RCC 7860 (cell line): ENCODE measurements at regions not wholly inside any gene's neighbourhood (a gene's known extent, or its start where the extent isn't known, plus 50 kb on each side); places are given as distances from the start of the nearest gene placed in this dataset.
"Not testable (repeated sequence)": the region's sequence is repeated elsewhere in the genome, so short reads cannot be mapped to it uniquely, and the experiment has no call there.

Experiments used
- DNase-seq: peaks from one replicate; pipeline ENCODE4 v3.0.0-alpha.2; 2015; ENCODE audit warnings: low spot score
- FAIRE-seq: peaks from 2 replicates; lab custom pipeline; 2012; peaks lifted over from hg19 to GRCh38; lab: Jason Lieb, UNC

DNA sequence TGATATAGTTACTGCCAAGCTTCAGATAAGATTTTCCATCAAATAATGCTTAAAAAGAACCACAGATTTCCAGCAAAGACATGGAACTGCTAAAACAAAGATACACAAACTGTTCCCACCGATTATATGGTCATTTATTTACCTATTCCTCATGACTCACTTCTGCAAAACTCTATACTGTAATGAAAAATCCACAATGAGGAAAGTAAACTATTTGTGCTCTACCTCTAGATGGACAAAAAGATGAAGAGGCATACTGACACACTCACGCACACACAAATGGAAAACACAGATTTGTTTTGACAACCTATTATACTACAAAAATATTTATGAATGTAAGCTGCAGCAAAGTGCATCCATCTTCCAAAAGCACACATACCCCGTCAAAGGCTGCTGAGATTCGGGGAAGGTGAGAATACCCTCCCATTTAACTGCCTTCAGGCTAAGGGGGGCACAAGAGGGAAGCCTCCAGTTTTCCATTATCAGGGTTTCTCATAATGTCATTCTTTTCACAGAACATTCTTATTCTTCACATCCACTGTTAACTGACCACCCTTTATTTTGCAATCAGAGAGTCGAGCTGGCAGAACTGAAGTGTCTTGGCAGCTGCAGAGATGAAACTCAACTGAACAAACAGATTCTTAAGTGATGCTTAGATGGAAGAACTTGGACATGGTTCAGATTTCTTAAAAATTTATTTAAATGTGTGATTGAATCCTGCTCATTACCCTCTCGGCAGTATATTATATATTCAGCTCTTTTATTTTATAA lies 115.9 kb upstream of the TANK start:
- DNase-seq, result no peak
- no peak for FAIRE-seq

DNA sequence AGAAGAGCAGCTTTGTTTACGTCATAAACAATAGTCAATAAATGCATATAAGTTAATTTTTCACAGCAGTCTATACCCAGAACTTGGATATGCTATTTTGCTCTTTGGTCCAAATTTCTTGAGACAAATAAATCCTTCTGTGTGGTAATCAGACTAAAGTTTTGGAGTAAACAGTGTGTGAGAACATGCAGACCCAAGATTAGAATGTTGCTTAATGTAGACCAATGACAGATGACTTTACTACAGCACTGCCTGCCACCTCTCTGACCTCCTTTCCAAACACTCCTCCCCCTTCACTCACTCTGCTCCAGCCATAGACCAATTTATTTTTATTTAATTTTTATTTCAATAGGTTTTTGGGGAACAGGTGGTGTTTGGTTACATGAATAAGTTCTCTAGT lies 115.3 kb upstream of the TANK start:
- no peak for FAIRE-seq

DNA sequence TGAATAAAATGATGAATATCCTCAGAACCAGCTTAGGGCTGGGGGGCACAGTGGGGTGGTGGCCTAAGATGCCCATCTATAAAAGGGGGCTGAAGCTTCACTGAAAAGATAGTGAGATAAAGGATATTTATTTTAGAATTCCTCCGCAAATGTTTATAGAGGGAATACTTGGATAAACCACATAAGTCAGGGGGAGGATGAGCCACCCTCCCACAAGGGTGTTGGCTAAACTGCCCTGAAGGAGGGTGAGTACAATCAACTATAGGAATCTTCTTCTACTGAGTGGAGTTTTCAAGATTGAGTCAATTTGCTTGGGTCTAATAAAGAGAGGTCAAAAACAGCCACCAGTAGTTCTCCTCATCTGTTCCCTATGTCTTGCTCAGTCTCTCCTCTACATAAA lies 114.5 kb upstream of the TANK start:
- no peak for FAIRE-seq
- DNase-seq, result no peak

More for the DNA sequence above, 115.3 kb upstream of the TANK start:
- DNase-seq, result no peak

DNA sequence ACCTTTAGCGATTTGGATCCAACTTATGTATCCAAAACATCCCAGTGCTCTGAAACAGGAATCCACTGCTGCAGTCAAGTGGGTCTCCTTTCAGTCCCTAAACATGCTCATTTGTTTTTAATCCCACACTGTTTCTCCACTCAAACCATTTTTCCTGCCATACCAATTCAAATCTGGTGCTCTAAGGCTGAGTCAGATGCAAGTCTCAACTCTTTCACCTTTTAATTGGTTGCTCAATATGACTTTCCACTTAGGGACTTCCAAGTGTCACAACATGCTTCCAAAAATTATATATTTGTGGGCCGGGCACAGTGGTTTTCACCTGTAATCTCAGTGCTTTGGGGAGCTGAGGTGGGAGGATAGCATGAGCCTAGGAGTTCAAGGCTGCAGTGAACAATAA lies 113.4 kb upstream of the TANK start:
- DNase-seq (no peak), FAIRE-seq (no peak)

DNA sequence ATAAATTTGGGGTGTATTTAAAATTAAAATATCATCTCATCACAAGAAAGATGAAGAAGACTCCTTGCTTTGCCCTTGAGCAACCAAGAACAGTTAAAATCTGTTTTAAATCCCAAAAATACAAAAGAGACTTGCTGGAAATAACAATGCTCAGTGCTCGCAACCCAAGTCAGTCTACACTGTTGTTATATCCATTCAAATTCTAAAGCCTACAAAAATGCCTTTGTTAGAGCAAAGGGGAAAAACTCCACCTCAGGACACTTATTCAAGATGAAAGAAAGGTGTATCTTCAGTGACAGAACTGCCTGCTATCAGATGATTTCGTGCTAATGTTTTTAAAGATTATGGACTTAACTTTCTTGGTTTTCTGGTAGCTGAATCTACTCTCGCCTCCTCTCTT lies 111.9 kb upstream of the TANK start:
- FAIRE-seq (no peak), DNase-seq (no peak)

DNA sequence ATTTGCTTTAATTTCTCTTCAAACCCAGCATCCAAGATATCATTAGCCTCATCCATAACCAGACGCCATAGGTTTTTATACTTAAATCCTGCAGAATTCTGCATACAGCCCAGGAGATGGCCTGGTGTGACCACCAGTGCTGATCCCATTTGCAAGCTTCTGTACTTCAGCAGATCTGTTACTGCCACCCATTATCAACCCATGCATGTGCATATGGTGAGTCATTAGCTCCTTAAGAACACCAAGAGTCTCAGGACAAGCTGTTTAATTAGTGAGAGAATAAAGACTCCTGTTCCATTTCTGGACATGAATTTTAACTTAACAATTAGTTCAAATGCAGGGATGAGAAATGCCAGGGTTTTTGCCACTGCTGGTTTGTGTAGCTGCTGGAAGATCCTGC lies 110.7 kb upstream of the TANK start:
- no peak for FAIRE-seq
- no peak for DNase-seq

DNA sequence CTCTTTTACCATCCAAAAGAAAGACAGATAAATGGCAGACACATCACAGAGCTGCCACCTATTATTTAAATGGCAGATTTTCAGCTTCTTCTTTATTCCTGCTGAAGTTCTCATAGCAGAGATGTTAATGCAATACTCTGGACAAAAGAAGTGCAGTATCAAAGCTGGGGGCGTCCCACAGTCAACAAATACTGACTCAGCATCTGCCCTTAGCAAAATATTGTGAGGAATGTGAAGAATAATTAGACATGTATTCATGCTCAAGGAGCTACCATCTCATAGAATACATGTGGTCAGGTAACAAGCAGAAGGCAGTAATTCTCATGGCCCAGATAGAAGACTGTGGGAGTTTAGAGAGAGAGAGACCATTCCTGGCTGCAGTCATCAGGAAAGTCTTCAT lies 108.0 kb upstream of the TANK start:
- no peak for DNase-seq
- no peak for FAIRE-seq

DNA sequence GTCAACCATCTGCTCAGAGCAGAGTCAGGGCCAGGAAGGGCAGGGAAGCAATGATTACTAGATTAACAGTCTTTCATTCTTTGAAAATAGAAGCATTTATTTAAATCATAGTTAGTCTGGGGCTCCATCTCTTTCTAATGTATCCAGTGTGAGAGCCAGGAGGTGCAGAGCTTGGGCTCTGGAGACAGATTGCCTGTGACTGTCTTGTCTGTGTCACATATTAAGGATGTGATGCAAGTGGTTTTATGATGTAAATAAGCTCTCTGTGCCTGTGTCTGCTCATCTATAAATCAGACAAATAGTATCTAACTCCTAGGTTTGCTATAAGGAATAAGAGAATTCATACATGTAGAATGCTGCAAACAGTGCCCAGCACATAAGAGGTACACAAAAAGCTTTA lies 104.9 kb upstream of the TANK start:
- no peak for DNase-seq
- no peak for FAIRE-seq

DNA sequence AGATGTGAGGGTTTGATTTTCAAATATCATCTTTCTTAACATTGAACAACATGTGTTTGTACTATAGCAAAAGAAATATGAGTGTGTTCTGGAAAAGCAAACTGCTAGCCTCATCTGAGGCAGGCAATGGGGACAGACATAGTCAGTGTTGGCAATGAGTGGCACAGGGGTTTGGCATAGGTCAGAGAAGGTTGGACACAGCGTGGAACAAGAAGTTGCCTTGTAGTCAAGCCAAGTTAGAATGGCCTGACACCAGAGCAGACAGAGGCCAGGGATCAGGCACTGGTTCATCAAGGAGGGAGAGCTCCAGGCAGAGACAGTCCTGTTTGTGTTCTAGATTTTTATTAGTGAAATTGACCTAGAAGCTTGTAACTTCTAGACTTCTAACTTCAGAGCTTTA lies 100.8 kb upstream of the TANK start:
- DNase-seq, result no peak
- FAIRE-seq, result no peak

DNA sequence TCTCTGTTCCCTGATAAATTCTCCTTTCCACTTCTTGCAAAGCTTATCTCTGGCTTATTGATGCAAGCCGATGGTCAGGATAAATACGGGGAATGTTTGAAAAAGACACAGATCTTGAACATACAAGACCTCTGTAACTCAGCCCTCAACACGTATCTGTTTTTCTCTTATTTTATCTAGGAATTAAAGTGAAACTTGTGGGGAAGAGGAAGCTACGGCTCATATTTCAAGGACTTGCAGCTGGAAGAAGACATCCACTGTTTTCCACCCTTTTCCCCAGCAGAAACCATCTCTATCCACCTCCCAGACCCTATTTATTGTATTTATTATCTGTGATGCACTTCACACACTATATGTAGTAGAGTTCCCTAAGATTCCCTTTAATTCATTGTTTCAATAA lies 98.4 kb upstream of the TANK start:
- DNase-seq, result no peak
- no peak for FAIRE-seq

DNA sequence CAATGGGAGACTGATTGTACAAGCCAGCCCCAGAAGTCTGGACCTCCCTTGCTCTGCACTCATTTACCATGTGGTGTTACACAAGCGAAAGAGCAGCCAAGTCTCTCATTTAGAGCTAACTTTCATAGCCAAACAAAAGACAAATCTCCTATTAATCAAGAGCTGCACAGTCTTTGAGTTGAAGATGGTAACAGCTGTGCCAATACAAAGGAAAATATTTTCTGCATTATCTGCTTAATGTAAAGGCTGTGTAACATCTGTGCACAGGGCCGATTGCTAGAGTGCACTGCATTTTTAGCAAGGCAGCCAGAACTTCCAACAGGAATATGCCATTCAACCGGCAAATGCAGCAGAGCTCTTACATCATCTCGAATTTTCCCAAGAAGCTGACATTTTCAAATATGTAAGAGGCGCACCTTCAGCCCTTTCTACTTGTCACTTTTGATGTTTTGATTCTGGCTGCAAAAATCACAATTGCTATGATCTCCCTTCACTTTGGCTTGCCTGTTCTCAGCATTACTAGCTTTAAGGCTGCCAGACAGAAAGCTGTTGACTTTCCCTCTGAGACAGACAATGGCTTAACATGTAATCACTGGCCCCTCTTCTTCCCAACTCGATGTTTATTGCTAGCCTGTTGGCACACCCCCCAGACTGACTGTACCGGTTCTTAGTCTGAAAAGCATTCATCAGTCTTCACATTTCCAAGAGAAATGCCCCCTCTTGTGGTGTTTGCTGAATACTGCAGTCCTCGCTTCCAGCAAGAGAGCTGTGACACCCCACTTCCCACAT lies 96.9 kb upstream of the TANK start:
- DNase-seq (peak; percentile 48), FAIRE-seq (peak; percentile 58)

DNA sequence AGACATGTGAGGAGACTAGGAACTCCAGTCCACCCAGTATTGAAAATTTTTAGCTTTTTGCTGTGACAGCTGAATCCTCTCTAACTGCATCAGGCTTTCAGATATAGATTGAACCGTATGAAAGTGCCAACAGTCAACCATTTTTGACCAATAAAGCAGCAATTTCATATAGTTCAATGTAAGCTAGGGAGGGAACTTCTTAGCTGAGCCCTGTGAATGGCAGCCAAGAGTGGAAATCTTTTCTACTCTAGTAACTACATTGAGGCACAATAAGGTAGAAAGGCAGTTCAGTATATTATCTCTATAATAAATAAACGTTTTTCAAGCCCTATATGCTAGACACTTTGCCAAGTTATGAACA lies 96.3 kb upstream of the TANK start:
- DNase-seq (no peak), FAIRE-seq (no peak)

DNA sequence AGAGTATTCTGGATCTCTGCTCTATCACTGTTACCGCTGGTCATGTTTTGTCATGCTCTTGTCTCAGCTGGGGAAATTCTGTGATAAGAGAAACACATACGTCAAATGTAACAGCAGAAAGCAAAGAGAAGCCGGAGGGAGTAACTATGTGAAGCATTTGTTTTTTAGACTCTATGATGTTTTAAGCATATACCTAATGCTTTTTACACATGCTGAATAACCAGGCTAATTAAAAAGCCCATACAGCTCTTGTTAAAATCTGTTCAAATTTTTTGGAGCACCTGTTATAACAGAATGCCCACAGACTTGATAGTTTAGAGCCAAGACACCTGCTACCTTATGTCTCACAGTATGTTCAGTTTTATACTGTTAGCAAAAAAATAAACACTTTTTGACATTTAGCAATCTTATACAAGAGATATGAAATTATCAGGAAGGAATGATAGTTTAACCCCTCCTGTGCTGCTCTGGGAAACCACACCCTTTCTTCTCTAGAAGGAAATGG lies 92.3 kb upstream of the TANK start:
- FAIRE-seq (no peak), DNase-seq (no peak)

DNA sequence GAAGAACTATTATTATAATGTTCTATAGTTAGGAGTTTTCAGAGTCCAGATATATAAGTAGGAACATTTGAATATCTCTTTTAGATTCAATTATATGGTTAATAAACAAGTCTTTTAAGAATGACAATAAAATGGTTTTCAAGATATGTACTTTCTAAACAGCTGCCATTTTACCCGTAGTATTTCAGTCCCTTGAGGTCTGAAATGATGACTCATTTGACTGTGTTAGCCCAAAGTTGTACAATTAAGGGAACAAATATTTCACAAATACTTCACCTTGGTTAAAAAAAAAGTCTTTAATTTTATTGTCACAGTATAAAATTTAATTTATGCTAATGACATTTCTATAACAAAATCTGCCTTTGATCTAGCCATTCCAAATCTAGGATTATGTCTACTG lies 91.6 kb upstream of the TANK start:
- FAIRE-seq, result peak; percentile 57
- no peak for DNase-seq

DNA sequence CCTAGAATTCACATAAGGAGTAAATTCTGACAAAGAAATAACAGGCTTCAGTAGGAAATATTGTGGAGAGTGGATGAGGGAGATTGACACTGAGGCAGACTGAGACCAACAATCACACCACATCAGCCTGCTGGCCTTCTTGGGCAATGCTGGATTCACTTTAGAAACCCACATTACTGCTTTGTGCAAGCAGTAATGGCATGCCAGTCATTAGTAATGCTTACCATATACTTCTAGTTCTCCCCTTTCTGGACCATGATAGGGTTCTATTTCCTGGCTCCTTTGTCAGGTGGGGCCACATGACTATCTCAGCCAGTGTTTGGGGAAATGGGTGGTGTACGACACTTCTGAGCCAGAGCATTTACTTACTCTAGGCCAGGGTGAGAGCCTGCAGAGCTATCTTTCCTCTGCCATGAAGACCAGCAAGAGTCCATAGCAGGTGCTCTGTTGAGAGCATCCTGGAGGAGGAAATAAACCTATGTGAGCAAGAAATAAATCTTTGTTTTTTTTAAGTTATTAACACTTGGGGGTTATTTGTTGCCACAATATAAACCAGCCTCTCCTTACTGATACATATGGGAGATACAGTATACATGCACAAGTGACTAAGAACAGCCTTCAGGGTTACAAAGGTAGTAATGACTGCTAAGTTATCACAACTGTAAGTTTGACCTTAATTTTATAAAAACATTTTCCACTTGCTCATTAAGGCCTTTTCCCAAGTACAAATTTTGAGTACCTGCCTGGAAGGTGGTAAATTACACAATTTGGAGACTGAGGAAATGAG lies 89.3 kb upstream of the TANK start:
- no peak for FAIRE-seq

DNA sequence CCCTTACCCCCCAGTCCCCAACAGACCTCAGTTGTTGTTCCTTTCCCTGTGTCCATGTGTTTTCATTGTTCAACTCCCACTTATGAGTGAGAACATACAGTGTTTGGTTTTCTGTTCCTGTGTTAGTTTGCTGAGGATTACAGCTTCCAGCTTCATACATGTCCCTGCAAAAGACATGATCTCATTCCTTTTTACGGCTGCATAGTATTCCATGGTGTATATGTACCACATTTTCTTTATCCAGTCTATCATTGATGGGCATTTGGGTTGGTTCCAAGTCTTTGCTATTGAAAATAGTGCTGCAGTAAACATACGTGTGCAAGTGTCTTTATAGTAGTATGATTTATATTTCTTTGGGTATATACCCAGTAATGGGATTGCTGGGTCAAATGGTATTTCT lies 87.8 kb upstream of the TANK start:
- not testable (repeated sequence) for DNase-seq, FAIRE-seq

More for the DNA sequence above, 89.3 kb upstream of the TANK start:
- DNase-seq, result no peak

DNA sequence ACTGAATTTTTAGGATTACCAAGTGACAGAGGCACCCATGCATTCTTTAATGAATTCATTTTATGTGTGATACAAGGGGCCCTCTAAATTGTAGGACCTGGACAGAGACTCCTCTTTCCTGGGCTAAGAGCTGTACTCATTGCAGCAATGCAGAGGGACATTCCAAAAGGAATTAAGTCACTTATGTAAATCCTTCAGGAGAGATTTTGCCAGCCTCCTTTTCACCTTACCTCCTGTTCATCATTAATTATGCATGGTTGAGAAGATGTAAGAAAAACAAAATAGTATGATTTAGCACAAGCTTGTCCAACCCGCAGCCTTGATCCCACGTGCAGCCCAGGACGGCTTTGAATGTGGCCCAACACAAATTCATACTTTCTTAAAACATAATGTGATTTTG lies 84.5 kb upstream of the TANK start:
- no peak for FAIRE-seq
- DNase-seq, result no peak

DNA sequence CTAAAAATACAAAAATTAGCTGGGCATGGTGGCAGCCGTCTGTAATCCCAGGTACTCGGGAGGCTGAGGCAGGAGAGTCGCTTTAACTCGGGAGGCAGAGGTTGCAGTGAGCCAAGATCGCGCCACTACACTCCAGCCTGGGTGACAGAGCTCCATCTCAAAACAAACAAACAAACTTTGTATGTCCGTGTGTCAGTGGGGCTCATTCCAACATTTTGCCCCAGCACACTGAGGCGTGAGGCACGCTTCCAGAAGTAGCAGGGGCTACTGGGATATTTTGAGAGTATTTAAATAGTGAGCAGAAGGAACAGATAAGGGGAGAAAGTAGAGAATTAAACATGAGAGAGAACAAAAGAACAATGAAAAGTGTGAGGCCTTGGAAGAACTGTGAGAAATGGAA lies 83.3 kb upstream of the TANK start:
- FAIRE-seq (no peak), DNase-seq (no peak)

DNA sequence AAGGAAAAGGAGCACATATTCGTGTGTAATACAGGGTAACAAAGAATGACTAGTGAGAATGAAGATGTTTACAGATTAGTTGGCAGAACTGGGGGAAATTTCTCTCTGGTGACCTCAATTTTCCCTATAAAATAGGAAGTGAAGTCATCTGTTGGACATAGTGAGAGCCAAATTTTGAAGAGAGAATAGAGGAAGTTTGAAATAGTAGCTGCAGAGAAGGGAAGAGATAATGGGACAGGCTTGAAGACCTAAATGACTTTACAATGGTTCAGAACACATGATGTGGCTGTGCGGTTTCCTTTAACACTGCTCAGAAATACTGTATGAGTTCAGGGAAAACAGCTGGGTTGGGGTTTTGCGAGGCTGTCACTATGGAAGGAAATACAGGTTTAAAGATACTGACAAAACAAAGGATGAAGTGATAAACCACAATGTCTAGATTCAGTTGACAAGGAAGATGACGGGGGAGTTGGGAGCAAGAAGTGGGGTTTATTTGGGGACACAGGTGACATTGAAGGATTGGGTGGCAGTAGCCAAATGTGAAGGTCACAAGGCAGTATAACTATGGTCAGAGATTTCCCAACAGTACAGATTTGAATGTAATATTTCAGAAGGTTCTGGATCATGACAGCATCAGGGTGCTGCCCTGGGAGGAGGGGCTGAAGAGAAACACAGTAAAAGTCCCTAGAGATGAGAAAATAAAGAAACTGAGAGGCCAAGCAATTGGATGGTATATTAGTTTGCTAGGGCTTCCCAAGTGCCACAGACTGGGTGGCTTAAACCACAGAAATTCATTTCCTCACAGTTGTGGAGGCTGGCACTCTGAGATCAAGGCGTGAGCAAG lies 82.6 kb upstream of the TANK start:
- DNase-seq (no peak), FAIRE-seq (no peak)

DNA sequence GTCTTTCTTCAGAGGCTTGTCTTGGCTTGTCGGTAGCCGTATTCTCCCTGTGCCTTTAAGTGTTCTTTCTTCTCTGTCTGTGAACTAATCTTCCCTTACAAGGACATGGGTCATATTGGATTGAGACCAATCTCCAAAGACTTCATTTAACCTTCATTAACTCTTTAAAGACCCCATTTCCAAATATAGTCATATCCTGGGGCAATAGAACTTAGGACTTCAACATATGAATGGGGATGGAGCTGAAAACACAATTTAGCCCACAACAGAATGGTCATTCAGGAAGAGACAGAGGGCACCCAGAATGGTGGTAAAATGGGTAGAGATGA lies 82.1 kb upstream of the TANK start:
- no peak for DNase-seq
- no peak for FAIRE-seq

DNA sequence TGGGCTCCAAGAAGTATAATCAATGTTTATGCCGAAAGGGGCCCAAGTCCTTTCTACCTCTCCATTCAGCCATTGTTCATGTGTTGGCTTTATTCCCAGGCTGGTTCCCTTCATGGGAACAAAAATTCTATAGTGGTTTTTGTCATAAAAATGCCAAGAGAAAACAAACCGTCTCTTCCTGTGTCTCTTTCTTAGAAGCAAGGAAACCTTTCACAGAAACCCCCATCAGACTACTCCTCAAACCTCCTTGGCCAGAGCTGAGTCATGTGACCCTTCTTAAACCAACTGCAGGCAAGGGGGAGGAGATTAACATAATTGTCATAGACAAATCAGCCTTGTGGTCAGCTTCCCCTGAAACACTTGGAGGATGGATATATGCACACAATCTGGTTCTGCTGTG lies 75.1 kb upstream of the TANK start:
- DNase-seq (no peak), FAIRE-seq (no peak)
